SK-N-SH treated with all-trans-retinoic acid at 6 μM for 48 hours (cell line): ENCODE measurements at regions not wholly inside any gene's neighbourhood (a gene's known extent, or its start where the extent isn't known, plus 50 kb on each side); places are given as distances from the start of the nearest gene placed in this dataset.
A peak's percentile ranks its signal among the peaks of the same experiment; 100 is the strongest.

ENCODE experiments used
- ARNTL ChIP-seq: fragments of 450-650 bp; formaldehyde crosslinking; IDR thresholded peaks from 2 replicates; pipeline ENCODE4 v1.5.0; 2020; ENCODE audit warnings: low read depth, mild to moderate bottlenecking, moderate library complexity, borderline replicate concordance
- CREB5 ChIP-seq: fragments of 250-450 bp; sonication (Bioruptor Pico); IDR thresholded peaks from 2 replicates; pipeline ENCODE4 v1.5.1; 2020; ENCODE audit warnings: low read depth, mild to moderate bottlenecking, moderate library complexity
- CSDC2 ChIP-seq: fragments of 250-450 bp; sonication (Bioruptor Pico); IDR thresholded peaks from 2 replicates; pipeline ENCODE4 v1.5.0; 2020; ENCODE audit warnings: mild to moderate bottlenecking, moderate library complexity
- CSRNP3 ChIP-seq: fragments of 250-450 bp; sonication (Bioruptor Pico); IDR thresholded peaks from 2 replicates; pipeline ENCODE4 v1.5.1; 2021; ENCODE audit warnings: mild to moderate bottlenecking, moderate library complexity
- OSR1 ChIP-seq: fragments of 250-450 bp; sonication (Bioruptor Pico); IDR thresholded peaks from 2 replicates; pipeline ENCODE4 v1.8.0; 2022; ENCODE audit warnings: moderate library complexity, mild to moderate bottlenecking, inconsistent platforms
- PATZ1 ChIP-seq: fragments of 250-450 bp; sonication (Bioruptor Pico); IDR thresholded peaks from 2 replicates; pipeline ENCODE4 v1.8.0; 2020; ENCODE audit warnings: mild to moderate bottlenecking, moderate library complexity, borderline replicate concordance
- POU6F1 ChIP-seq: fragments of 250-450 bp; sonication (Bioruptor Pico); IDR thresholded peaks from 2 replicates; pipeline ENCODE4 v1.8.0; 2021; ENCODE audit warnings: low read depth, mild to moderate bottlenecking, moderate library complexity, borderline replicate concordance
- RARB ChIP-seq: fragments of 250-450 bp; sonication (Bioruptor Pico); IDR thresholded peaks from 2 replicates; pipeline ENCODE4 v1.8.0; 2021; ENCODE audit warnings: mild to moderate bottlenecking, moderate library complexity
- SNAI2 ChIP-seq: fragments of 250-450 bp; sonication (Bioruptor Pico); IDR thresholded peaks from 2 replicates; pipeline ENCODE4 v1.5.0; 2020; ENCODE audit warnings: mild to moderate bottlenecking, moderate library complexity
- ZFP3 ChIP-seq: fragments of 250-450 bp; sonication (Bioruptor Pico); IDR thresholded peaks from 2 replicates; pipeline ENCODE4 v1.5.0; 2020; ENCODE audit warnings: mild to moderate bottlenecking, moderate library complexity
- ZFP30 ChIP-seq: fragments of 450-650 bp; formaldehyde crosslinking; IDR thresholded peaks from 2 replicates; pipeline ENCODE4 v1.5.0; 2022; ENCODE audit warnings: mild to moderate bottlenecking, moderate library complexity
- TF ChIP-seq, protein P1 (sequence below): fragments of 250-450 bp; sonication (Bioruptor Pico); IDR thresholded peaks from 2 replicates; pipeline ENCODE4 v1.5.0; 2020; ENCODE audit warnings: mild to moderate bottlenecking, moderate library complexity

DNA sequence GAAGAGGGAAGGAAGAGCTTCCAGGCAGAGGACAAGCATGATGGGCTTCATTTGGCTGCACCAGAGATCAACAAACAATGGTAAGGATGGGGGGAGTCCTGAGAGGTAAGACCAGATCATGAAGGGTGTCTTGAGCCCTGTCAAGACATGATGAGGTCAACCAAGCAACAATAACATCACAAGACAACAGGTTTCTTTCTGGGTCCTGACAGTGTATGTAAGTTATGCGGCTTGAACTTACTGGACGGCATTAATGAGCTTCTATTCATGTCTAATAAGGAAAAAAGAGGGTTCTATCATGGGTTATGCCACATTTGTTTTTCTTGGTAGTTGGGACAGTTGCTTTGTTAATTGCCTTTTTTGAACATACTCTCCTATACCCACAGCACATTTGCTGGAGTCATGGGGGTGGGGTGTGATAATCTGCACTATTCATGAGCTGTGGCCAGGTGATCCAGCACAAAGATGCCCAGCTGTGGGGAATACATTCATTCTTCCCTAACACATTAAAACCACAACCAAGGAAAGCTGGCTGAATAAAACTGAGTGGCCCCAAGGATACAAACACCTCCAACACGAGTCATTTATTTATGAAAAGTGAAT, 168.8 kb upstream of the KLF14 start:
- TF ChIP-seq ZFP30 (CRISPR knock-in tag), result no peak
- no peak for TF ChIP-seq POU6F1 (CRISPR knock-in tag)
- no peak for TF ChIP-seq CREB5
- TF ChIP-seq, protein P1, sequence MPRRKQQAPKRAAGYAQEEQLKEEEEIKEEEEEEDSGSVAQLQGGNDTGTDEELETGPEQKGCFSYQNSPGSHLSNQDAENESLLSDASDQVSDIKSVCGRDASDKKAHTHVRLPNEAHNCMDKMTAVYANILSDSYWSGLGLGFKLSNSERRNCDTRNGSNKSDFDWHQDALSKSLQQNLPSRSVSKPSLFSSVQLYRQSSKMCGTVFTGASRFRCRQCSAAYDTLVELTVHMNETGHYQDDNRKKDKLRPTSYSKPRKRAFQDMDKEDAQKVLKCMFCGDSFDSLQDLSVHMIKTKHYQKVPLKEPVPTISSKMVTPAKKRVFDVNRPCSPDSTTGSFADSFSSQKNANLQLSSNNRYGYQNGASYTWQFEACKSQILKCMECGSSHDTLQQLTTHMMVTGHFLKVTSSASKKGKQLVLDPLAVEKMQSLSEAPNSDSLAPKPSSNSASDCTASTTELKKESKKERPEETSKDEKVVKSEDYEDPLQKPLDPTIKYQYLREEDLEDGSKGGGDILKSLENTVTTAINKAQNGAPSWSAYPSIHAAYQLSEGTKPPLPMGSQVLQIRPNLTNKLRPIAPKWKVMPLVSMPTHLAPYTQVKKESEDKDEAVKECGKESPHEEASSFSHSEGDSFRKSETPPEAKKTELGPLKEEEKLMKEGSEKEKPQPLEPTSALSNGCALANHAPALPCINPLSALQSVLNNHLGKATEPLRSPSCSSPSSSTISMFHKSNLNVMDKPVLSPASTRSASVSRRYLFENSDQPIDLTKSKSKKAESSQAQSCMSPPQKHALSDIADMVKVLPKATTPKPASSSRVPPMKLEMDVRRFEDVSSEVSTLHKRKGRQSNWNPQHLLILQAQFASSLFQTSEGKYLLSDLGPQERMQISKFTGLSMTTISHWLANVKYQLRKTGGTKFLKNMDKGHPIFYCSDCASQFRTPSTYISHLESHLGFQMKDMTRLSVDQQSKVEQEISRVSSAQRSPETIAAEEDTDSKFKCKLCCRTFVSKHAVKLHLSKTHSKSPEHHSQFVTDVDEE (CRISPR knock-in tag), result no peak
- TF ChIP-seq RARB, result no peak
- no peak for TF ChIP-seq SNAI2 (CRISPR knock-in tag)
- no peak for TF ChIP-seq OSR1
- 0 out of 2 replicates have a peak, but pooled peaks have one; percentile 13 for TF ChIP-seq CSDC2 (CRISPR knock-in tag)
- no peak for TF ChIP-seq PATZ1
- no peak for TF ChIP-seq ARNTL (CRISPR knock-in tag)
- TF ChIP-seq ZFP3 (CRISPR knock-in tag), result no peak
- no peak for TF ChIP-seq CSRNP3 (CRISPR knock-in tag)
